ENCODE measurements at regions not wholly inside any gene's neighbourhood (a gene's known extent, or its start where the extent isn't known, plus 50 kb on each side); places are given as distances from the start of the nearest gene placed in this dataset.

GRCh38 chr7:16295558-16295957 lies 125.8 kb downstream of the CRPPA start:
- TF ChIP-seq, protein P1, sequence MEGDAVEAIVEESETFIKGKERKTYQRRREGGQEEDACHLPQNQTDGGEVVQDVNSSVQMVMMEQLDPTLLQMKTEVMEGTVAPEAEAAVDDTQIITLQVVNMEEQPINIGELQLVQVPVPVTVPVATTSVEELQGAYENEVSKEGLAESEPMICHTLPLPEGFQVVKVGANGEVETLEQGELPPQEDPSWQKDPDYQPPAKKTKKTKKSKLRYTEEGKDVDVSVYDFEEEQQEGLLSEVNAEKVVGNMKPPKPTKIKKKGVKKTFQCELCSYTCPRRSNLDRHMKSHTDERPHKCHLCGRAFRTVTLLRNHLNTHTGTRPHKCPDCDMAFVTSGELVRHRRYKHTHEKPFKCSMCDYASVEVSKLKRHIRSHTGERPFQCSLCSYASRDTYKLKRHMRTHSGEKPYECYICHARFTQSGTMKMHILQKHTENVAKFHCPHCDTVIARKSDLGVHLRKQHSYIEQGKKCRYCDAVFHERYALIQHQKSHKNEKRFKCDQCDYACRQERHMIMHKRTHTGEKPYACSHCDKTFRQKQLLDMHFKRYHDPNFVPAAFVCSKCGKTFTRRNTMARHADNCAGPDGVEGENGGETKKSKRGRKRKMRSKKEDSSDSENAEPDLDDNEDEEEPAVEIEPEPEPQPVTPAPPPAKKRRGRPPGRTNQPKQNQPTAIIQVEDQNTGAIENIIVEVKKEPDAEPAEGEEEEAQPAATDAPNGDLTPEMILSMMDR (conservative IDR thresholded peaks at IDR 0.05 in 1 of 2, IDR thresholded peaks at IDR 0.05 in 1 of 2; ENCODE audit: extremely low read depth in 1 of 2, insufficient read depth in 1 of 2, low read depth in 1 of 2, low read length in 2 of 2), result no peak
- no peak for TF ChIP-seq EZH2 (IDR thresholded peaks at IDR 0.05; ENCODE audit: borderline replicate concordance, low read length)
